ENCODE measurements at regions not wholly inside any gene's neighbourhood (a gene's known extent, or its start where the extent isn't known, plus 50 kb on each side); places are given as distances from the start of the nearest gene placed in this dataset.

GRCh38 chr13:69331245-69331644 is 776.4 kb upstream of the ATXN8OS start:
- Mint-ChIP-seq H3K27me3 (ENCODE audit: low read depth) (no peaks in the 10 kb centered on the region), H3K4me3 (no peak overlapping the region), H3K36me3 (ENCODE audit: low read depth) (no peaks in the 10 kb centered on the region), H3K4me1 (no peaks in the 10 kb centered on the region), H3K27ac (no peak overlapping the region), H3K9me3 (no peaks in the 10 kb centered on the region)
- TF ChIP-seq, protein P1, sequence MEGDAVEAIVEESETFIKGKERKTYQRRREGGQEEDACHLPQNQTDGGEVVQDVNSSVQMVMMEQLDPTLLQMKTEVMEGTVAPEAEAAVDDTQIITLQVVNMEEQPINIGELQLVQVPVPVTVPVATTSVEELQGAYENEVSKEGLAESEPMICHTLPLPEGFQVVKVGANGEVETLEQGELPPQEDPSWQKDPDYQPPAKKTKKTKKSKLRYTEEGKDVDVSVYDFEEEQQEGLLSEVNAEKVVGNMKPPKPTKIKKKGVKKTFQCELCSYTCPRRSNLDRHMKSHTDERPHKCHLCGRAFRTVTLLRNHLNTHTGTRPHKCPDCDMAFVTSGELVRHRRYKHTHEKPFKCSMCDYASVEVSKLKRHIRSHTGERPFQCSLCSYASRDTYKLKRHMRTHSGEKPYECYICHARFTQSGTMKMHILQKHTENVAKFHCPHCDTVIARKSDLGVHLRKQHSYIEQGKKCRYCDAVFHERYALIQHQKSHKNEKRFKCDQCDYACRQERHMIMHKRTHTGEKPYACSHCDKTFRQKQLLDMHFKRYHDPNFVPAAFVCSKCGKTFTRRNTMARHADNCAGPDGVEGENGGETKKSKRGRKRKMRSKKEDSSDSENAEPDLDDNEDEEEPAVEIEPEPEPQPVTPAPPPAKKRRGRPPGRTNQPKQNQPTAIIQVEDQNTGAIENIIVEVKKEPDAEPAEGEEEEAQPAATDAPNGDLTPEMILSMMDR (IDR thresholded peaks at IDR 0.05; ENCODE audit: unreplicated experiment in 3 of 3), result no peak

GRCh38 chr13:69324090-69324886 is 783.3 kb upstream of the ATXN8OS start:
- Mint-ChIP-seq H3K4me3 (no peak overlapping the region), H3K9me3 (no peaks in the 10 kb centered on the region), H3K4me1 (no peaks in the 10 kb centered on the region), H3K27ac (no peak overlapping the region), H3K36me3 (ENCODE audit: low read depth) (no peaks in the 10 kb centered on the region), H3K27me3 (ENCODE audit: low read depth) (no peaks in the 10 kb centered on the region)
- TF ChIP-seq, protein P1 (IDR thresholded peaks at IDR 0.05; ENCODE audit: unreplicated experiment in 3 of 3), result peak; percentile 48 to 63 (median 48)

GRCh38 chr13:69319656-69320055 is 788.0 kb upstream of the ATXN8OS start:
- Mint-ChIP-seq H3K27ac (no peak overlapping the region), H3K9me3 (no peaks in the 10 kb centered on the region), H3K27me3 (ENCODE audit: low read depth) (no peaks in the 10 kb centered on the region), H3K4me1 (no peaks in the 10 kb centered on the region), H3K36me3 (ENCODE audit: low read depth) (no peaks in the 10 kb centered on the region), H3K4me3 (no peak overlapping the region)
- TF ChIP-seq, protein P1 (IDR thresholded peaks at IDR 0.05; ENCODE audit: unreplicated experiment in 3 of 3), result no peak

- Mint-ChIP-seq H3K27me3 (ENCODE audit: low read depth) (no peaks in the 10 kb centered on the region), H3K4me3 (no peak overlapping the region), H3K9me3 (no peaks in the 10 kb centered on the region), H3K27ac (no peak overlapping the region), H3K36me3 (ENCODE audit: low read depth) (no peaks in the 10 kb centered on the region), H3K4me1 (no peaks in the 10 kb centered on the region)
- TF ChIP-seq, protein P1 (IDR thresholded peaks at IDR 0.05; ENCODE audit: unreplicated experiment in 3 of 3), result no peak
Measured at GRCh38 chr13:69315039-69315438, 792.6 kb upstream of the ATXN8OS start.

- Mint-ChIP-seq H3K36me3 (ENCODE audit: low read depth) (no peaks in the 10 kb centered on the region), H3K4me1 (no peaks in the 10 kb centered on the region), H3K9me3 (no peaks in the 10 kb centered on the region), H3K27ac (no peak overlapping the region), H3K27me3 (ENCODE audit: low read depth) (no peaks in the 10 kb centered on the region), H3K4me3 (no peak overlapping the region)
- TF ChIP-seq, protein P1 (IDR thresholded peaks at IDR 0.05; ENCODE audit: unreplicated experiment in 3 of 3), result no peak
Measured at GRCh38 chr13:69306766-69307165, 800.9 kb upstream of the ATXN8OS start.

DNA sequence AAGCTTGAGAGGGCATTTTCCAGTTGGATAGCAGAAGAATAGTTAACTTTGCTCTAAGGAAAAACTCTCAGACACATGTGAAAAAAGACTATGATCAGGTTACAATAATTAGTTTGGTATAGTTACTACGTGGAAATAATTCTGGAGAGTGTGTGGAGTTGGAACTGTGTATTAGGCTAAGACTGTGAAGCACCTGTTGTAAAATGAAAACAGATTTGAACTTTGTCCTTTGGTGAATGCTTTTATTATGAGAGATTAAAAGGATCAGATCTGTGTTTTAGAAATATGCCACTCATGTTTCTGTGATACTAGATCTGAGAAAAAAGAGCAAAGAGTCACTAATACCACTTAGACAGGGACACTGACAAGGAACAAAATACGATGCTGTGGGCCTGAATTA is 807.5 kb upstream of the ATXN8OS start:
- Mint-ChIP-seq H3K27me3 (ENCODE audit: low read depth) (no peaks in the 10 kb centered on the region), H3K36me3 (ENCODE audit: low read depth) (no peaks in the 10 kb centered on the region), H3K9me3 (no peaks in the 10 kb centered on the region), H3K4me3 (no peak overlapping the region), H3K27ac (no peak overlapping the region), H3K4me1 (peaks cover 10% of the 10 kb centered on the region)
- TF ChIP-seq, protein P1 (IDR thresholded peaks at IDR 0.05; ENCODE audit: unreplicated experiment in 3 of 3), result no peak

All from nephron (organoid).